ENCODE measurements at regions not wholly inside any gene's neighbourhood (a gene's known extent, or its start where the extent isn't known, plus 50 kb on each side); places are given as distances from the start of the nearest gene placed in this dataset.
"Not testable (repeated sequence)": the region's sequence is repeated elsewhere in the genome, so short reads cannot be mapped to it uniquely, and the experiment has no call there.

DNA sequence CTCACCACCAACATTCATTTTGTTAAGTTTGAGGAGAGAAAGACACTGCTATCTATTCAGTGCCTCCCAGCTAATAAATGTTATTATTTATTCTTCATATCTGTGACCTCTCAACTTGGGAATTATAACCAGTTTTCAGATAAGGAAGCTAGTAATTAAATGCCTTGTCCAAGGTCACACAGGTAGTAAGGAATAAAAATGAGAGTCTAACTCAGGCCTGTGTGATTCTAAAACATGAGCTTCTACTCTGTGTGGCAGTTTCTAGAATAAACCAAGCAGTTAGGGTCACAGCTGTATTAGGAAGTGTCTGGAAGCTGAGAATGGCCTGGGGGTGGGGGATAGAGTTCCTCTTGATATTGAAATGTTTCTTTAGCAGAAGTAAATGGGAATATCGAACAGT is 137.8 kb upstream of the LRATD1 start:
- no peak for DNase-seq

DNA sequence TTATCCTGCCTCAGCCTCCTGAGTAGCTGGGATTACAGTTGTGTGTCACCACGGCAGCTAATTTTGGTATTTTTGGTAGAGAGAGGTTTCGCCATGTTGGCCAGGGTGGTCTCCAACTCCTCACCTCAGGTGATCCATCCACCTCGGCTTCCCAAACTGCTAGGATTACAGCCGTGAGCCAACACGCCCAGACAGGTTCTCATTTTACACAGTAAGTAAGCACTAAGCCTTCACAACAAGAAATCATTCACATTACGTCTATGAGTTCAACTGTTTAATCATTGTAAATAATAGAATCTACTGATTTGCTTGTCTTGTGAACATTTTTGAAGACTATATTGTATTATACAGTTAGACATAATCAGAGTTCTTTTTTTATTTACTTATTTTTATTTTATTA is 131.5 kb upstream of the LRATD1 start:
- no peak for DNase-seq

DNA sequence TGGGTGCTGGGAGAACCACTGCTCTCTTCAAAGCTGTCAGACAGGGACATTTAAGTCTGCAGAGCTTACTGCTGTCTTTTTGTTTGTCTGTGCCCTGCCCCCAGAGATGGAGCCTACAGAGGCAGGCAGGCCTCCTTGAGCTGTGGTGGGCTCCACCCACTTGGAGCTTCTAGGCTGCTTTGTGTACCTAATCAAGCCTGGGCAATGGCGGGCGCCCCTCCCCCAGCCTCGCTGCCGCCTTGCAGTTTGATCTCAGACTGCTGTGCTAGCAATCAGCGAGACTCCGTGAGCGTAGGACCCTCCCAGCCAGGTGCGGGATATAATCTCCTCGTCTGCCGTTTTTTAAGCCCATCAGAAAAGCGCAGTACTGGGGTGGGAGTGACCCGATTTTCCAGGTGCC is 125.6 kb upstream of the LRATD1 start:
- not testable (repeated sequence) for DNase-seq

DNA sequence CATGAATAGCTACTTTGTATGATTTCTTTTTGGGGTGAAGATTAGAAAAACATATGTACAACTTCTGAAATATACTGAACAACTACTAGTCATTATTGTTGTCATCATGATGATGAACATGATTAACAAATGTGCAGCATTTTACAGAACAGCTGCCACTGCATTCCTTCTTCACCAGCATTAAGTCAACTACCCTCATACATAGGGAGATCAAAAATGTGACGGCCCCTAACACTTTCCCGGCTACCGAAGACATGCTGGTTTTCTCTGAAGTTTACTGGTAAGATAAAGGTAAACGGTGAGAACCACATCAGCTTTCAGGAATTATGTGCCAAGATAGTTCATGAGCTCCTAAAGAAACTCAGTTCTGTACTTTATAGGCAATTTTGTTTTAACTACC is 121.0 kb upstream of the LRATD1 start:
- no peak for DNase-seq

DNA sequence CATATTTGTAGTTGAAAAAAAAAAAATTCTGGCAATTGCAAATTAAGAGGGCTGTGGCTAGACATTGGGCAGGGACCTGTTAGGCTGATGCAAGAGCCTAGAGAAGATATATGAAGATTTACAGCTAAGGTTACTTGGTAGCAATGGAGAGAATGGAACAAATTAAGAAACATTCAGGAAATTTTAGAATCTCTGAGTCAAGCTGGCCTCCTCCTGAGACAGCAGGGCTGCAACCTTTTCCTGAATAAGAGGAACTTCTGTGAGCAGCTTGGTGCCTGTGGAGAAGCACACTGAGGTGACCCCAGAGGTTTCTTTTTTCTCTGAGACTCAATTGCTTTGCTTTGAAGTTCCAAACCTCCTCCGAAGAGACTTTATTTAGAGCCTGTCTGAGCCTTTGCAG is 118.6 kb upstream of the LRATD1 start:
- DNase-seq: no peak

DNA sequence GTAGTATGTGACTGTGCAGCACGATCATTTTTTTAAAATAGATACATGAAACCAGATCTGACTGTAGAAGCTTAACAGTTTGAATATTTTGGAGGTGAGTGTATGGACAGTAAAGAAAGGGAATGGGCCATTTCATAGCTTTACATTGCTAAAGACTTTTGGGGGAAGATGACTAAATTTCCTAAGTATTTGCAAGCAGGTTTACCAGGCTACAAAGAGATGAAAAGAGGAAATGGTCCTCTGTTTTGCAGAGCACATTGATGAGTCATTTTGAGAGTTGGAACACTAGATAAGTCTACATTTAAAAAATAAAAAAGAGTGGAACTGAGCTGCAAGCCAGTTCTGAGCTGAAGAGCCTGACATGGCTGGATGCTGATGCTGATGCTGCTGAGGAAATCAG is 115.7 kb upstream of the LRATD1 start:
- DNase-seq: peak; percentile 94

DNA sequence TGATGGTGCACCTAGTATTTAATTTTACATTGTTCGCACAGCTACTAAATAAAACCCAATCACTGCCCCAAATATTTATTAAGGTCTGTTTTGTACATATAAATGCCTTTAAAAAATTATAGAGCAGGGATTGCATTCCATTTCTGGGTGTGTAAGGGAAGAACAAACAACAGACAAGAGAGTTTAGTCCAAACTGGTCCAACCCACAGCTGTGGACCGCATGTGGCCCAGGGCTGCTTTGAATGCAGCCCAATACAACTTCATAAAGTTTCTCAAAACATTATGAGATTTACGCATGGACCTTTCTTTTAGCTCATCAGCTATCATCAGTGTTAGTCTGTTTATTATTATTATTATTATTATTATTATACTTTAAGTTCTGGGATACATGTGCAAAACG is 114.8 kb upstream of the LRATD1 start:
- DNase-seq: peak; percentile 29

DNA sequence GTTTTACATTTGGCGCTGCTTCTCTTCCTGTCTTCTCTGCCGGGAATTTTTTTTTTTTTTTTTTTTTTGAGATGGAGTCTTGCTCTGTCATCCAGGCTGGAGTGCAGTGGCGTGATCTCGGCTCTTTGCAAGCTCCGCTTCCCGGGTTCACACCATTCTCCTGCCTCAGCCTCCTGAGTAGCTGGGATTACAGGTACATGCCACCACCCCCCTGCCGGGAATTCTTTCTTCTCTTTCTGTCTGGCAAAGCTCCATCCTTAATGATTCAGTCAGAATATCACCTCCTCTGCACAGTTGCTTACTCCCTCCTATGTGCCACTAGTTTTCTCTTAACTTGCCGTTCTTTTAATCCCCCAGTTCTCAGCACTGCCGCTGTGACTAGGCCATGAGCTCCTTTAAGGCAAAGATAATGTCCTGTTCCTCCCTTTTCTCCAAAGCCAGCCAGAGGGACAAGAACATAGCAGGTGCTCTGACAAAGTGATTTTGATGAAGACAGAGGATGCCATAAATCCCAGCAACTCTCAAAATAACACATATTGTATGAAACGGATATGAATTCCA is 112.1 kb upstream of the LRATD1 start:
- no peak for DNase-seq

DNA sequence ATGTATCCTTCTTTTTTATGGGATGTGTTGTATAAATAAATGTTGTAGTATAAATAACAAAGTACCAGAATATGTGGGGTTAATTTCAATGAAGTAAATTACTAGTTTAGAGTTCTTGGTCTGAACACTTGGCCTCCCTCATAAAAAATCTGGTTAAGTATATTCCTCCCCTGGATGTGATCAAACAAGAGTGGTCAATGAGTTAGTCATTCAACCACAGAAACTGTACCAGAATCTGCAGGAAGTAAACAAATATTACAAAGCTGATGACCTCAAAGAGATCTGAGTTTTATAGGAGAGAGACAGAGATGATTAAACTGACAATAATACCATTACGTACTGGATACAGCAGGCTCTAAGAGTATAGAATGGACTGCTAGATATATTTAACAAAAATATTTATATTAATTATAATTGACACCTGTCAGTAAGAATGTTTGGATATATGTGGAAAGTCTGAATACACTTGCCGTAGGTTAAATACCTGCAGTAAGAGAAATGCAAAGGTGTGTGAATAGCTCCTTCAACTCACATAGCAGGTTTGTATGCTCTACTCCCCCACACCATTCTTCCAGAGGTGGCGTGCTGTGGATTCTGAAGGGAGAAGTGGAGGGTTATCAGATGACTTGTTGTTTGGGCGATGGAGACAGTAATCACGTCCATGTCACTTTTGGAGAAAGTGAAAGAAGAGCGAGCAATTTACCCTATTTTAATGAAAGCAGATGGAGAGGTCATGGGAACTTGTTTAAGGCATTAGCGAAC is 108.3 kb upstream of the LRATD1 start:
- peak; percentile 83 for DNase-seq

DNA sequence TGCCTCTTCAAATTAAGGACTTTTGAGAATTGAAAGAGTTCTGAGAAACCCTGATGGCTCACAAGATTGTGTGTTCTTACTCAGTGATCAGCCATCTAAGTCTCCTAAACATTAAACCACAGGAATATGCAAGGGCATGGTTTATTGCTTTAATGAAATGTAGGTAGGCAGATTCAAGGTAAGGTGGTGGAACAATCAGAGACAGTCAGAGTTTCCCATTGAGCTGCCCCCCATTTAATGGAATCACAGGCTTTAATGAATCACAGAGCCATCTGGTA is 107.8 kb upstream of the LRATD1 start:
- DNase-seq: peak; percentile 46

DNA sequence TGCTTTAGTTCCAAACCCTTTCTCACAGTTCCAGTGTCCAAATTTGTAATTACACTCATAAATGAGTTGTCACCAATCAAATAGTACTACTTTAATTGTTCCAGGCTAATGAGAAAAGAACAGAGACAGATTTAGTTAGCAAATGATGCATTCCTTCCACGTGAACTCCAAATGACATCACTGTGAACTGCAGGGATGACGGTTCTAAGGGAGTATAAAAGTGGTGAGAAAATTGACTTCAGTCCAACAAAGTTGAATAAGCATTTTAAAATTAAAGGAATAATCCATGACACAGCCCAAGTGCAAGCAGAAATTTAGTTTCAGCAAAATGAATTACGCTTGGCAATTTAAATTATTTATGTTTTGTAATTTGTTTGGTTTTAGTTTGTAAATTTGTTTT is 102.0 kb upstream of the LRATD1 start:
- DNase-seq: peak; percentile 35

DNA sequence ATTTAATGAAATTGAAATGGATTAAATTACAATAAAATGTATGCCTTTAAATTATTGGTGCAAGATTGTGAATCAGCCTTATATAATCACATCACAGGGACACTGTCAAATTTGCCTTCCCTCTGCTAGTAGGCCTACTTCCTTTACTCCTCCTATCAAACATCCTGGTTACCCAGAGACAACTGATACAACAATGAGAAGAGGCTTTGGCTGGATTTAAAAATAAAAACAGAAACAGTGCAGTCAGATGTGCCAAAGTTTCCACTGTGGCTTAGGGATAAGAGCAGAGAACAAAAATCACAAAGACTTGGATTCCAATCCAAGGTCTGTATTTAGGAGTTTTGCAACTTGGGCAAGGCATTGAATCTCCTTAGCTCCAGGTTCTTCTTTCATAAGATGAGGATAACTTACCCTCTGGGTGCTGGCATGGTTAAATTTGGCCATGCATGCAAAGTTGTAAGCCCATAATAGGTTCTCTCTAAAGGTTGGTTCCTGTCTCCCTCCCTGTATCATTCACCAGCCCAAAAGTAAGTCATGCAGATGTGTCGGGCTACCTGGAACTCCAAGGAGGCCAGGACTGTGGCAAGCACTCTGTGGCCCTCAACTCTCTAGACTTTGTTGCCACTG is 99.3 kb upstream of the LRATD1 start:
- no peak for DNase-seq

DNA sequence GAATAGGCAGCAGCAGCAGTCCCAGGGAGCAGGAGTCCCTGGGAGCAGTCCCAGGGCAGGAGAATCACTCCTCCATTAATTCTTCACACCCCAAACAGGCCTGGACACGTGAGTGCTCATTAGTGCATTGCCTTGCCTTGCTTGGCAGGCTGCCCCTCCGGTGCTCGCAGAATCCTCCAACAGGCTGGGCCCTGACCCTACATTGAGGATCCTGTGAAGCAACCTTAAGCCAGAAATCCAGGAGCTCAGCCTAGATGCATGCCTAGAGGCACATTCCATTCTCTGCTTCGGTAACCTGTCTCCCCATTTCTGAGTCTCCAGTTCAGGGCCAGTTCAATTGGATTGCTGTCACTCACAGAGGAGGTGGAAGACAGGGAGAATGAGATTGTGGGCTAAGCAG is 97.4 kb upstream of the LRATD1 start:
- DNase-seq: no peak

DNA sequence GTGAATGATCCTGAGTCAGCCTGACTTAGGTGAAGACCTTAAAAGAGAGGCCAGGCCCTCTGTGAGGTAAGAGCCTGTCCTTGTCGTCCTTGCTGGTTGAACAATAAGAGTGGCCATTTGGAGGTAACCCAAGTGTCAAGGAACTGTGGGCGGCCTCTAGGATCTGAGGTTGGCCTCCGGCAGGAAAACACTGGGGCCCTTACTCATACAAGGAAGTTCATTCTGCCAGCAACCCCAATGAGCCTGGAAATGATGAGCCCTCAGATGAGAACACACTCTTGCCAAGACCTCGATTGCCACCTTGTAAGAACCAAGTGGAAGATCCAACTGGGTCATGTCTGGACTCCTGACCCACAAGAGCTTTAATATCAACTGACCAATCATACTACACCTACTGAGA is 95.5 kb upstream of the LRATD1 start:
- DNase-seq: no peak

DNA sequence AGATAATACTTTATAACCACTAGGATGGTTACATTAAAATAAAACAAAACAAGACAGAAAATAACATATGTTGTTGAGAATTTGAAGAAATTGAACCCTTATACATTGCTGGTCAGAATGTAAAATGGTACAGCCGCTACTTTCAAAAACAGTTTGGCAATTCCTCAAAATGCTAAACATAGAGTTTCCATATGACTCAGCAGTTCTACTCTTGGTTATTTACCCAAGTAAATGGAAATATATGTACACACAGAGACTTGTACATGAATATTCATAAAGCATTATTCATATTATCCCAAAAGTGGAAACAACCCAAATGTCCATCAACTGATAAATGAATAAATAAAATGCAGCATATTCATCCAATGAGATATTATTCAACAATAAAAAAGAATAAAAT is 92.5 kb upstream of the LRATD1 start:
- DNase-seq: no peak

DNA sequence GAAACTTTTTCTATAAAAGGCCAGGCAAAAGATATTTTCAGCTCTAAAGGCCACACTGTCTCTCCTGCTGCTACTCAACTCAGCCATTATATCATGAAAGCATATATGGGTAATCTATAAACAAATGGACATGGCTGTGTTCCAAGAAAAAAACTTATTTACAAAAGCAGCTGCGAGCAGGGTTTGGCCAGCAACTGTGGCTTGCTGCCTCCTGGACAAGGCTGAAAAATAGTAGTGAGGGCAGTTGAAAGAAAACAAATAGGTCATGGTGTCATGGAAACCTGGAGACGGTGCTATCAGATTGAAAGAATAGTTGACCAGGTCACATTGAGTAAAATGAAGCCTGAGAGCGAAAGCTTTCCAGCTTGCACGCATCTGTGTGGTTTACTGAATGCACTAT is 89.2 kb upstream of the LRATD1 start:
- DNase-seq: no peak

DNA sequence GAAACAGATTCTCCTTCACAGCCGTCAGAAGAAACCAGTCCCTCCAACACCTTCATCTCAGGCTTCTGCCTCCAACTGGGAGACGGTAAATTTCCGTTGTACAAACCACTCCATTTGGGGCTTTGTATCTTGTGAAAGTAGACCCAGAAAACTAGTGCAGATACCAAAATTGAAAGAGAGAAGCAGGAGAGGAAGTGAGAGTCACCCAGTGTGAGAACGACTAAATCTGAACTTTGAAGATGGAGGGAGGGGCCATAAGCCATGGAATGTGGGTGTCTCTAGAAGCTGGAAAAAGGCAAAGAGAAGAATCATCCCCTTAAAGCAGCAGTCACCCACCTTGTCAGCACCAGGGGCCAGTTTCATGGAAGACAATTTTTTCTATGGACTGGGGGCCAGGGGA is 88.3 kb upstream of the LRATD1 start:
- DNase-seq: no peak

DNA sequence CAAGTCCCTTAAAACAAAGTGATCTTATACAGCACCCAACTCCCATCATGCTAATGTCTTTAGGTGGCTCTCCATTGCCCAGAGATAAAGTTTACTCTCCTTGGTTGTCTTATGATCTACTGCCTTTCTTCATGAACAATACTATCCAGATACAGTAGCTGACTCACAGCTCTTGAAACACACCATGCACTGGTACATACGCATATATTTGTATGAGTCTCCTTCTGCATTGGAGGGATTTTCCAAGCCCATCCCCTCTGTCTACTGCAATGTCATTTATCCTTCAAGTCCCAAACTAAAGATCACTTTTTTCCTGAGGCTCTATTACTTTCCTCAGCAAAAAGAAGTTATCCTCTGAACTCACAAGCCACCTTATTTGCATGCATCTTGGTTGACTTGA is 84.7 kb upstream of the LRATD1 start:
- DNase-seq: no peak

DNA sequence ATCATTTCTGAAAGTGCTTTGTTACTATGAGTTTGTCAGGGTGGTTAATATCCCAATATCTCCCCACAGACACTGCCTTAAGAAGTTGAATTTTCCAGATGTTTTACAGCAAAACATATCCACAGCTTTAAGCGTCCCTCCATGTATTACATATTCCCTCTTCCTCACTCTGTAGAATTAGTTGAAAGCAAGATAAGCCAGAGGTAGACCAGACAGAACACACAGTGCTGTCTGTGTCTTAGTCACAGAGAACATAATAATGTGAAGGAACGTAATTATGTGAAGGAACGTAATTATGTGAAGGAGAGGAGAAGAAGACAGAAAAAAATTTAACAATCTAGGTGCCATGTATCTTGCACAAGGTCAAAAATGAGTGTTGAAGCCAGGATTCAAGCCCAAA is 81.9 kb upstream of the LRATD1 start:
- DNase-seq: no peak

DNA sequence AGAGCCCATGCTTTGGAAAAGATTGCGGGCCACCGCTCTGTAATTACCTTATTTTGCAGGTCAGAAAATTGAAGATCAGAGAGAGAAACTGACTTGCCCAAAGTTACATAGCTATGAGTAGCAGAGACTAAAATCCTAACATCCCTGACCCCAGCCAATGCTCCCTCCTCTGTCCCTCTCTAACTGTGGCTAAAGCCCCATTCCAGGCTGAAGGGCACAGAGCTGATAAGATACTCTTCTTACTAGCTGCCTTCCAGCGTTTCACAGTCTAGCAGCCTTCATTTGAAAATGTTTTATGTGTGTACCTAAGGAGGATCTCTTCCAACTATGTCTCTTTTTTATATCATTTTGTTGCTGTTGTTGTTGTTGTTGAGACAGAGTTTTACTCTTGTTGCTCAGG is 81.4 kb upstream of the LRATD1 start:
- no peak for DNase-seq

DNA sequence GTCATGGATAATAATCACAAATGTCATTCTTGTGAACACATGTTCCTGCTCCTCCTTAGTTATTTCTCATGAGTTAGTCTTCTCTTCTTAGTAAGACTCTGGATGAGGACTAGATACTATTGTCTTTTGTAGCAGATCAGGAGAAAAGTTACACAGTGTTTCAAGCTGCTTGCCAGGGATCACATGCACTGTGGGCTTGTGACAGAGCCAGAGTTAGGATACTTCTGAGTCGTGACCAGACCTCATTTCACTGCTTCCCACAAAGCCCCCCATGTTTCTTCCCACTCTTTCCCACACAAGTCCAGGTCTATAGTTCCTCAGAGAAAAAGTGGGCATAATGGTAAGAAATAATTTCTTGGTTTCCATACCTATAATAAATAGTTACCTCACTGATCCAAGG is 80.2 kb upstream of the LRATD1 start:
- DNase-seq: no peak

DNA sequence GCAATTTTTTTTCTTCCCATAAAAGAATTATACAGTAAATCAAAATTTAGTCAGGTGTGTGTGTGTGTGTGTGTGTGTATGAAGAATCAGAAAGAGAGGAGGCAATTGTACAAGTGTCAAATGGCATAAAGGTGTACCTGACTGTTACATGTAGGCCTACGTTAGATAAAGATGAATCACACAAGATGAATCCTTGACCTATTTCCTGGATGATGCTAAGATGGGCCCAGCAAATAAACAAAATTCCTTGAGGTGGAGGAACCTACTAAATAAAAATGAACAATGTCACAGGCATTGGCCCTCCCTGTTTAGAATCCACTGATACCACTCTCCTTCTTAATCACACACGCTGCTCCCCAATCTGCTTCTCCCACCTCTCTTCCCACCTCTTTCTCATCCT is 79.7 kb upstream of the LRATD1 start:
- no peak for DNase-seq

DNA sequence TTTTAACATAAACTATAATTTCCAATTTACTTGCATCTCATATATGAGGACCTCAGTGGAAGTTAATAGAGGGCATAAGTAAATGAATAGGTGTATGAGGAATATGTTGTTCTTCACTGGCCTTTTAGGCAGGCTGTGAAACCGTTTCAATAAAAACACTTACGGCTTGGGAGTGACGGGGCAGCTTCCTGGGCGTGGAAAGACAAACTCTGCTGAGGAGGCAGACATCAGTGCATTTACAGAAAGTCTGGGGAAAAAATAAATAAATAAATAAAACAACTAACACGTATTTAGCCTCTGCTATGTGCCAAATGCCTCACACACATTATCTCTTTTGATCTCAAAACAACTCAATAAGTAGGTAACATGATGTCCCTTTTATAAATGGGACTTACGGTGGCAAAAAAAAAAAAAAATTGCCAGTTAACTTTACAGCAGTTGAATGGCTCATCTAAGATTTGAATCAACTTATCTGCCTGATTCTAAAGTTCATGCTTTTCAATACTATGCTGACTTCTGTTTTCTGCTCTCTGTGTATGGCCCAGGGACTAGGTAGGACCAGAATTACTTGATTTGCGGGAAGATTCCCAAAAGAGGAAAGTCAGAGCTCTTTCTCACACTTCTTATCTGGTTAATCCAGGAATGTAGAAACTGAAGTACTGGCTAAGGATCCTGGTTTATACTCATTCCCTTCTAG is 77.5 kb upstream of the LRATD1 start:
- DNase-seq: no peak

DNA sequence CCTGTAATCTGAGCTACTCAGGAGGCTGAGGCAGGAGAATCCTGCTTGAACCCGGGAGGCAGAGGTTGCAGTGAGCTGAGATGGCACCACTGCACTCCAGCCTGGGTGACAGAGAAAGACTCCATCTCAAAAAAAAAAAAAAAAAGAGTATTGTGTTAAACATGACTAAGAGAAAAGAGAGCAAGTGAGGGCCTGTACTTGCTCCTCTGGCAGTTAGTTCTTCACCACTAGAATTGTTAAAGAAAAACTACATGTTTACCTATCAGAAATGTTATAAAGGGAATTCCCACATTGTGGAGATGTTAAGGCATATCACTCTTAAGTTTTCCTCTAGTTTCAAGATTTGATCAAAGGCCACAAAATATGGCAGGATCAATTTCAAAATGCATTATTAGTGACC is 75.4 kb upstream of the LRATD1 start:
- DNase-seq: no peak
